GM06990 (cell line): ENCODE measurements at regions not wholly inside any gene's neighbourhood (a gene's known extent, or its start where the extent isn't known, plus 50 kb on each side); places are given as distances from the start of the nearest gene placed in this dataset.

ENCODE experiments used
- DNase-seq: peaks from one replicate; pipeline ENCODE4 v3.0.0-alpha.2; 2011; ENCODE audit not compliant: insufficient read length; ENCODE audit errors: extremely low read depth
- H3K27me3 ChIP-seq: replicated peaks from 2 replicates; pipeline ENCODE4 v1.6.0; 2011; ENCODE audit warnings: low read length; ENCODE audit not compliant: control insufficient read depth, insufficient read depth
- H3K36me3 ChIP-seq: 2 replicates; pipeline ENCODE4 v1.5.1; 2011; ENCODE audit warnings: low read length; ENCODE audit not compliant: control insufficient read depth, insufficient read depth
- H3K4me3 ChIP-seq: replicated peaks from 2 replicates; pipeline ENCODE4 v1.5.1; 2011; ENCODE audit warnings: low read depth, mild to moderate bottlenecking, control low read depth, low read length
- TF ChIP-seq, protein P1 (sequence below): IDR thresholded peaks from 2 replicates; pipeline ENCODE4 v1.5.1; 2011; ENCODE audit warnings: low read length, control low read depth, mild to moderate bottlenecking, inconsistent platforms; ENCODE audit not compliant: insufficient read depth, poor library complexity, severe bottlenecking

DNA sequence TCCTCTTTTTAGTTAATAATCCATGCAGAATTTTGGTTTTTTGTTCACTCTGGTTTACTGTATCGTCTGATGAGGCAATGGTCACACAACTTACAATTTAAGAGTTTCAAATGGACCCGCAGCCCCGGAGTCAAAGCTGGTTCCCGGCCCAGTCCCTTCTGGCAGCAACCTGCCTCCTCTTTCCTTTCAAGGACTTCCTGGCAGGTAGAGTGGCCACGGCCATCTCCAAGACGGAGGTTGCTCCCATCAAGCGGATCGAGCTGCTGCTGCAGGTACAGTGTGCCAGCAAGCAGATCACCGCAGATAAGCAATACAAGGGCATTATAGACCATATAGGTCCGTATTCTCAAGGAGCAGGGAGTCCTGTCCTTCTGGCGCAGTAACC is 218.2 kb downstream of the GJA1 start:
- H3K27me3 ChIP-seq: no peaks in the 10 kb centered on the region
- H3K4me3 ChIP-seq: no peak overlapping the region
- TF ChIP-seq, protein P1, sequence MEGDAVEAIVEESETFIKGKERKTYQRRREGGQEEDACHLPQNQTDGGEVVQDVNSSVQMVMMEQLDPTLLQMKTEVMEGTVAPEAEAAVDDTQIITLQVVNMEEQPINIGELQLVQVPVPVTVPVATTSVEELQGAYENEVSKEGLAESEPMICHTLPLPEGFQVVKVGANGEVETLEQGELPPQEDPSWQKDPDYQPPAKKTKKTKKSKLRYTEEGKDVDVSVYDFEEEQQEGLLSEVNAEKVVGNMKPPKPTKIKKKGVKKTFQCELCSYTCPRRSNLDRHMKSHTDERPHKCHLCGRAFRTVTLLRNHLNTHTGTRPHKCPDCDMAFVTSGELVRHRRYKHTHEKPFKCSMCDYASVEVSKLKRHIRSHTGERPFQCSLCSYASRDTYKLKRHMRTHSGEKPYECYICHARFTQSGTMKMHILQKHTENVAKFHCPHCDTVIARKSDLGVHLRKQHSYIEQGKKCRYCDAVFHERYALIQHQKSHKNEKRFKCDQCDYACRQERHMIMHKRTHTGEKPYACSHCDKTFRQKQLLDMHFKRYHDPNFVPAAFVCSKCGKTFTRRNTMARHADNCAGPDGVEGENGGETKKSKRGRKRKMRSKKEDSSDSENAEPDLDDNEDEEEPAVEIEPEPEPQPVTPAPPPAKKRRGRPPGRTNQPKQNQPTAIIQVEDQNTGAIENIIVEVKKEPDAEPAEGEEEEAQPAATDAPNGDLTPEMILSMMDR: no peak
- no peak for DNase-seq
- no peaks in the 10 kb centered on the region for H3K36me3 ChIP-seq

- TF ChIP-seq, protein P1: no peak
- no peaks in the 10 kb centered on the region for H3K36me3 ChIP-seq
- no peak for DNase-seq
- H3K4me3 ChIP-seq: no peak overlapping the region
- H3K27me3 ChIP-seq: no peaks in the 10 kb centered on the region
These were observed 222.5 kb downstream of the GJA1 start for GRCh38 chr6:121657972-121658371.

DNA sequence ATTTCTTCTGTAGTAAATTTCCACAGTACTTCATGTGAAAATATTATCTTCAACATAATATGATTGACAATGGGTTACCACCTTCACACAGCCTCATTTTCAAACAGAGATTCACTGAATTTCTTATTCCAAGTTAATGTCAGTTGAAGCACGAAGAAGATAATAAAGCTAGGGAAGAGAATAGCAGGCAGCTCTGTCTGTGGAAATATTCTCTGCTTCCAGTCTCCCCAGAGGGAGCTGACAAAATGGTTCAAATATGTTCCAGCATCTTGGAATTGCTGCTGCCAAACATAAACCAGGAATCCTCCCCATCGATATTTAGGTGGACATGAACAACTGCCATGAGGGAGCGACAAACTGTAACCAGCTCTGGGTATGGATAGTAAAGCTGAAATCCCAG is 224.8 kb downstream of the GJA1 start:
- no peak overlapping the region for H3K4me3 ChIP-seq
- TF ChIP-seq, protein P1: no peak

DNA sequence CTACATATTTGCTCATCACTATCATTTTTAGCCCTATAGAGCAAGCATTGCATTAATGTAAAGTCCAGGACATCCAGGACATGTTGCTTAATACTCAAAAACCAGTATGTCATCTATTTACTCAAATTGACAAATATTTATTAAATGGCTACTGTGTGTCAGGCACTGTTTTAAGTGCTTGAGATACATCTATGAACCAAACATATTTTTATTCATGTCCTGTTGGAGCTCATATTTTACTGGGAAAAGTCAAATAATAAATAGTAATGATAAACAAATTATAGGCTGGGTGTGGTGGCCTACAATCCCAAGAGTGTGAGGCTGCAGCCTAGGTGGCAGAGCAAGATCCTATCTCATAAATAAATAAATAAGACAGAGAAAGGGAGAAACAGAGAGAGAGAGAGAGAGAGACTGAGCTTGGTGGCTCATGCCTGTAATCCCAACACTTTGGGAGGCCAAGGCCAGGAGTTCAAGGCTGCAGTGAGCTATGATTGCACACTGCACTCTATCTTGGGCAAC is 227.9 kb downstream of the GJA1 start:
- TF ChIP-seq, protein P1: no peak
- Histone ChIP-seq H3K36me3 (no peaks in the 10 kb centered on the region), H3K27me3 (no peaks in the 10 kb centered on the region), H3K4me3 (no peak overlapping the region)
- DNase-seq: no peak

More for the DNA sequence above, 224.8 kb downstream of the GJA1 start:
- no peak for DNase-seq
- Histone ChIP-seq H3K36me3 (no peaks in the 10 kb centered on the region), H3K27me3 (no peaks in the 10 kb centered on the region)

- TF ChIP-seq, protein P1: no peak
- Histone ChIP-seq H3K27me3 (no peaks in the 10 kb centered on the region), H3K36me3 (no peaks in the 10 kb centered on the region), H3K4me3 (no peak overlapping the region)
- no peak for DNase-seq
These were observed 228.7 kb downstream of the GJA1 start for GRCh38 chr6:121664158-121664557.

DNA sequence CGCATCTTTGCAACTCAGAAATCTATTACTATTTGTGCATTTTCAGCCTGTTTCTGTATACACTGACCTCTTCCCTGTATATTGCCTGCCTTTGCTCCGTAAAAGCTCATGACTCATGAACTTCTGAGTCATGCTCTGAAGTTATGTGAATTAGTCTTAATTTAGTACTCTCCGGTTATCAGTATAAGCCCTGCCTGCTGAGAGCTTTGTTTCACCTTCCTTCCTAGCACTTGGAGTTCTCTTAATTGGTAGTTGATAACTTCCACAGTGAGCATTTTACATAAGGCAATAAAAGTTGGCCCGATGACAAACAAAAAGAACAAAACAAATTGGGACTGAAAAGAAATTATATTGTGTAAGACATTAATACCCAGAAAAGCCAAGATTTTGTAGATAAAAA is 231.4 kb downstream of the GJA1 start:
- no peaks in the 10 kb centered on the region for H3K27me3 ChIP-seq
- no peak for DNase-seq
- TF ChIP-seq, protein P1: no peak
- H3K36me3 ChIP-seq: no peaks in the 10 kb centered on the region
- H3K4me3 ChIP-seq: no peak overlapping the region
